ENCODE measurements at regions not wholly inside any gene's neighbourhood (a gene's known extent, or its start where the extent isn't known, plus 50 kb on each side); places are given as distances from the start of the nearest gene placed in this dataset.
"Not testable (repeated sequence)": the region's sequence is repeated elsewhere in the genome, so short reads cannot be mapped to it uniquely, and the experiment has no call there.

- DNase-seq (ENCODE audit: low spot score), result no peak
These were observed 57.4 kb upstream of the PRSS16 start for GRCh38 chr6:27190126-27190525.

GRCh38 chr6:27194453-27194852 lies 53.0 kb upstream of the PRSS16 start:
- DNase-seq (ENCODE audit: low spot score), result not testable (repeated sequence)

- not testable (repeated sequence) for DNase-seq (ENCODE audit: low spot score)
These were observed 52.0 kb upstream of the PRSS16 start for GRCh38 chr6:27195547-27195946.
